ENCODE measurements at regions not wholly inside any gene's neighbourhood (a gene's known extent, or its start where the extent isn't known, plus 50 kb on each side); places are given as distances from the start of the nearest gene placed in this dataset.

DNA sequence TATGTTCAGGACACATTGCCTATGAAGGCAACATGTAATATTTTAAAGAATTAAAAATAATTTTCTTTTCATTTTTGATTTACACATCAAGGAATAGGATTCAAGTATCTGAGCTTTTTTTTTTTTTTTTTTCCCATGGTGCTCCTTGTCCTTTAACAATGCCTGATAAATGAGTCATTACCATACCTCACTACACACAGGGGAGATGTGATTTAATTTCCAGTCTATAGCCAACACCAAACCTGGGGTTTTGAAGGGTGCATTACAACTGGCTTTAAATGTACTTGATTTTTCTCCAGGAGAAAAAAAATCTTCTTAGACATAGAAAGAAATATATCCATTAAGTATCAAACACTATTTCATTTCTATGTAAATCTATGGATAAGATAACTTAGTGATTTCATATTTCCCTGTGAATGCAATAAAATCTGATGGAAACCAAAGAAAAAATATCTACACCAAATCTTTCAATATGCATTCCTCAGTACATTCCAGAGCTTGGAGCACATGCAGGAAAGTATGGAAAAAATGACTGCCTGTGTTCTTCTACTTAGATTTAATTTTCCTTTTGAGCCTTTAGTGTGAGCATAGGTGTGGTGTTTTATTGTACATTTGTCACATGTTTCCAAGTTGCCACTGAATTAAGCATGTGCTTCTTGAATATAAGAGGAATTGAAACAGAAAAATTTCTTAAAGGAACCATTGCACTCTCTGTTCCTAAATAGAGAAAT lies 204.8 kb upstream of the MEOX2 start:
- DNase-seq, result no peak

DNA sequence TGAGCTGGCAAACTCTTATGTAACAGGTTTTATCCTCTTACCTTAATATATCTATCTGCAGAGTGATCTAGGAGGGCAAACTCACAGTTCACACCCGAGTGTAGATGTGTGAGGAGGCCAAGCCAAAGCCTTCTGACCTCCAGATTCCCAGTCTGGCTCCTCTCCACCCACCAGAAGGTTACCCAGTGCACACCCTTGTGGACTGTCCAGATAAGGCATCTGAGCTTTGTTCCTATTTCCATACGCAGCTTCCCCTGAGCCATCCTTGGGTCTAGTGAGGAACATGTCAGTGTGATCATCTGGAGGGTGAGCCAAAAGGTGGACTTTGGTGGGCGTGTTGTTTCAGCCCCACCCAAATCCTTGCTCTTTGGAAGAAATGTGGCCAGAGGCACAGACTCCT lies 203.0 kb upstream of the MEOX2 start:
- no peak for DNase-seq

DNA sequence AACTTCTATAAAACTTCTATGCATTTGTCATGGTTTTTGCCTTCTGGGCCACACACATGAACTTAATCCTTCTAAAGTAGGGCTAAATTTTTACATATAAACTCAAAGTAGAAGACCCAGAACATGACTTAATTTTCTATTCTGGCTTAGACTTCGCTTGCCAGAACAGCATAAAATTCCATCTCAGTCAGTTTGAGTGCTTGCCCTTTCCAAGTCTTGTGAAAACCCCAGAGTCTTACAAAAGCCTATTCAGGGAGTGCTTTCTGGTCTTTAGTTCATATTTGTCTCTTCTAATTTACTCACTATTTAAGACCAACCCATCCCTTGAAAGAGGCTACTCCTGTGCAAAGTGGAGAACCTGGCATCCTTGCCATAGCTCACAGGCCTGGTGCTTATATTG lies 201.6 kb upstream of the MEOX2 start:
- no peak for DNase-seq

DNA sequence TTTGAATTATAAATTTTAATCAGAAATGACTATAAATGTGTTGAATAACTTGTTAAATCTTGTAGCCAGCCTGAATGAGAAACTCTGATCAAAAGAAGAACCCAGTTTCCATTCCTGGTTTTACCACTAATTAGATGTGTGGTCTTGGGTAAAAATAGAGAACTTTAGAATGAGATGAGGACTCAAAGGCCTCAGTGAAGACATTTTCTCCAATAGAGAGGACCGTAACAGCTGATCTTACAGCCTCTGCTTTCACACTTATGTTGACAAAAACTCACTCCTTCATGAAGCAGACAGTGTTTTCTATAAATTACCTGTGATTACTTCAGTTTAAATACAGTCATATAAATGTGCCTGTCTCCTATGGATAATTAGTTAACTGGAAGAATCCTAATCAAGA lies 200.1 kb upstream of the MEOX2 start:
- no peak for DNase-seq

DNA sequence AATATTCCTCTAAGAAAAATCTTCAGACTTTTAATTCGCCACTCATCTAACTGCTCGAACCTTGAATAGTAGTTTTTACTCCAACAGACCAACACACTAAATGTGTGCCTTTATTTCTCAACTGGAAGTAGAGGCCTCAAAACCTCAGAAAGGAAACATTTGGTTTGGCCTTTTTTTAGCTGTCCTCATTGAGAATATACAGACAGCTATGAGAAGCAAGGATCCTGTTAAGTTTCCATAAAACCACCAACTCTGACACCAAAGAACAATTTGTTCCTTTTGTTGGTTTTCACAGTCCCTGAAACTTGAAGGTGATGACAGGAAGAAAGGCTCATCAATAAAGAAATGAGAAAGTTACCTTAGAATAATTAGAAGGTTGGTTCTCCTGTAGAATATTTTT lies 199.2 kb upstream of the MEOX2 start:
- no peak for DNase-seq

DNA sequence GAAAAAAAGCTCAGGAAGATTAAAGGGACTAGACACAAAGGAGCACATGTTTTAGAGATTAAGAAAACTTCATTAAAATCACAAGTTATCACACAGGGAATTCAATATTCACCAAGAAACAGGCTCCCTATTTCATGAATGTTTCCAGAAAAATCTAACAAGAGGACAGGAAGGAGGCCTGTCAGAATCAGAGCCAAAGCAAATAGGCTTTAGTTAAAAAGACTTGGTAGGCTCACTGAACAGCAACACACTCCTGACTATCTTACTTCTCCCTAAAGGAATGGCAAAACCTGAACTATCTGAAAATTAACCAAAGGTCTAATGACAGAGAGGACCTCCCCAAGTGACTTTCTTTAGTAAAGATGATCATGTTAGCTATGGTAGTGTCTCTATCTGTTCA lies 188.3 kb upstream of the MEOX2 start:
- DNase-seq, result no peak

DNA sequence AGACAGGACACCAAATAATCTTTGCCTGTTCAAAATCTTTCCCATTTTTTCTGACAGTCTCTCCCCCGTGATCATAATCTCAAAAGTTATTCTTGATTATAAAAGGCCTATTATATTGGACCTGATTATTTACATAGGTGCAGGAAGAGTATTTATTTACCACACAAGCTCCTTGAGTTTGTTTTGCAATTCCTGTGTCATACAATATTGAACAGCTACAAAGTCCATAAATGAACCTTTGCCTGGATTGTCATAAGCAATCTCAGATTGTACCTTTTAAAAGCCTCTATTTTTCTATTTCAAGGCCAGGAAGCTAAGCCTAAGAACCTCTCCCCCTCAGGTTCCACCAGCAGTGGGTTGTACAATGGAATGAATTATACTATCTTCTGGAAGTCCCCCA lies 183.9 kb upstream of the MEOX2 start:
- no peak for DNase-seq

DNA sequence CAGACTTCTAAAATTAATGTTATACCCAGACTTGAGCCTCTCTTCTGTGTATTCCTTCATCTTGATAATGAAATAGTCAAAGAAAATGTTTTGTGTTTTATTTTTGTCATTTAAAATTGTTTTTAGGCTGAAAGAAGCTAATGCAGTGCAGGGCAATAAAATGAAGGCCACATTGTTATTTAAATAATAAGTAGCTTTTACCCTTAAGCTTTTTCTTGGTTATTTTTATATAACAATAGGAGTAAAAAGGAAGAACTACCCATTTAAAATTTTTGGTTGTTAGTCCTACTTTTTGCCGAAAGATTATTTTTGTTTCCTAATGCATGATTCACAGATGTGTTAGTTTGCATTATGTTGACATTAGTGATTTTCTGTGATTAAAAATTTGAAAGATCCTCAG lies 181.0 kb upstream of the MEOX2 start:
- DNase-seq, result no peak

DNA sequence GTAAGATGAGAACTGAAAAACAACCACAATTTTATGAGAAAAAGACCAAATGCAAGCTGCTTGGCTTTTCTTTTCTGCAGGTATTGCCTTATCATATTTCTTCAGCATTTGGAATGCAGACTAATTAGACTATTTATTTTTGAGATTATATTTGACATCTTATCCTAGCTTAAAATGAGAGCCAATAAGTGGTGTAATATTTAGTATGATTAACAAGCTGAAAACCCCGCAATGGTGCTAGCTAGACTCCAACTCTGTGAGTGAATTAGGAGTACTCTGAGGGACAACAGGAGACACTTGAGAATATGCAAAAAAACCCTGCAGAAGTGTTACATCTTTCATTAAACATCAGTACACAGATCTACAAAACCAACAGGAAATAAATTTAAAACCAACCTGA lies 180.3 kb upstream of the MEOX2 start:
- no peak for DNase-seq

DNA sequence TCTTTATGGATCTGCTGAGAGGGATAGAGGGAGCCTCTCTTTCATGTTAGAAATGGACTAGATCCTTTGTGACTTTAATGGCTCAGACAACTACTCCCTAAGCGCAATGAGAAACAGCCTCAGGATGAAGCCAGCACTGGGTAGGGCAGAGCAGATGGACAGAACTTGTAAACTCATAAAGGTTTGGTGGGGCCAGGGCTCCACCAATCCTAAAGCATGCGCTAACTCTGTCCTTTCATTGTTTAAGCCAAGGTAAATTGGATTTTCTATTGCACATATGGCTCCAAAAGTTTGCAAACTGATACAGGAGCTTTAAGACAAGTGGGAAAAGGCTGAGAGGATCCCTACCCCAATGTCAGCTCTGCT lies 178.1 kb upstream of the MEOX2 start:
- DNase-seq, result no peak

DNA sequence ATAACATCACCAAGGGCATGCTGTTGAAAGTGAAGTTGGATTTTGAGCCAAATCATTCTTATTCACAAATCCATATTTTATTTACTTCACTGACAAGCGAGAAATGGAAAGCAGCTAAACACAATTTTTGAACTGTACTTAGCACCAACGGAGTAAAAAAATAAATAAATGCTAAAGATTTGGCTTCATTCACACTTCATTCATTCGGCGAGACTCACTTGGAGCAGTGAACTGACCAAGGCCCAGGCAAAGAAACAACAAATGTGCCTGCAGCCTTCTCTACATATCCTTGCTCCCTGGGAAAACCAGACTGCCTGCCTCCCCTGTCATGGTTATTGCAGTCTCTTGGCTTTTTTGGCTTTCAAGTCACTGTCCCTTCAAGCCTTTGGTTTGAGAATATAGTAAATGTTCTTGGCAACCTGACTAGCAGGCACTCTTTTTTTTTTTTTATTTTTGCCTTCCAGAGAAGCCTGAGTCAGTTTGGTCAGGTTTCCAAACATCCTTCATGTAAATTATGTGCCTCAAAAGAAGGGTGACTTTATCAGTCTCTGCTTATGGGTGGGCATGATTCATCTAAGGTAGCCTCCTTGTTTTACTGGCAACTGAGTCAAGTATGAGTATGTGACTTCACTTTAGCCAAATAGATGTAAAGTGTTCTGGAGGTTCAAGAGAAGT lies 177.6 kb upstream of the MEOX2 start:
- no peak for DNase-seq

DNA sequence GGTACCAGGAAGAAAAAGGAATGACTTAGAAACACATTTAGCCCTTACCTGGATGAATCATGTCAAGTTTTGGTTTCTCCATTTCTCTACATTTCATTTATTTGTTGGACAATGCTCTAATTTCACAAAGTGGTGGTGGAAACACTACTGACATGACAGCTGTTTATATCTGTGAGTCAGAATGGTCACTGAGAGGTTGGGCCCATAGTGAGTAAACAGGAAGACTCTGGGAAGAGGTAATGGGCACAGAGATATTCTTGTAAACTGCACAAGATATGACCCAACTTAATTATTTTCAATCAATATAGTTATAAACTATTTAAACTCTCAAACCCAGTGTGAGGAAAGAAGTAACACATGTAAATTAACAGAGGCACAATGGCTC lies 176.3 kb upstream of the MEOX2 start:
- no peak for DNase-seq

DNA sequence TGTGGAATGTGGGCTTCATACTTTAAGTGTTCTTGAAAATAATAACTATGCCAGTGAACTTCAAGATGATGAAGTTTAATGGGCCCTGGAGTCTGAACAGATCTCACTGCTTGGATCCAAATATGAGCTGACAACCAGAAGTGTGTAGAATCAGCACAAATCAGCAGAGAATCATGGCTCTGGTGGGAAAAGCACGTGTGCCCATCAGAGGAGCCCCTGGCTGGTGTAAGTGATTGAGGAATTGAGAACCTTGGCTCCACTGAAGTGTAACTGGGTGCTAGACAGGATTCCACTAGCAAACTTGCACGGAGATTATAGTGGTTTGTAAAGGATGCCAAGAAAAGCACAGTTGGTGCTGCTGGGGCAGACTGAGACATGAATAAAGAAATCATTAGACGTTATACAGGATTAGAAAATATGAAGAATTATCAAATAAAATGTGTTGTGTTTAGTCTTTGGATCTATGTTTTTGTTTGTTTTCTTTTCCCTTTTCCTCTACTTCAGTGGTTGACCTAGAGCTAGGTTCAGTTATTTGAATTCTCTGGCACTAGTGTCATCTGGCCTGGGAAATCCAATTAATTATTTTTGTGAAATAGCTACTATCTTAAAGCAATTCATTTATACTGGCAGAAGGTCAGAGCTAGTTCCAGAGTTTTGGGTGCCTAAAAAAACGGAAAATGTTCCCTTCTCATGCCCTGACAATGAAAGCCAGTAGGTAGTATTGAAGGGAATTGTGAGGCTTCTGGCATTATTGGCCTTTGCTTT lies 175.7 kb upstream of the MEOX2 start:
- no peak for DNase-seq

DNA sequence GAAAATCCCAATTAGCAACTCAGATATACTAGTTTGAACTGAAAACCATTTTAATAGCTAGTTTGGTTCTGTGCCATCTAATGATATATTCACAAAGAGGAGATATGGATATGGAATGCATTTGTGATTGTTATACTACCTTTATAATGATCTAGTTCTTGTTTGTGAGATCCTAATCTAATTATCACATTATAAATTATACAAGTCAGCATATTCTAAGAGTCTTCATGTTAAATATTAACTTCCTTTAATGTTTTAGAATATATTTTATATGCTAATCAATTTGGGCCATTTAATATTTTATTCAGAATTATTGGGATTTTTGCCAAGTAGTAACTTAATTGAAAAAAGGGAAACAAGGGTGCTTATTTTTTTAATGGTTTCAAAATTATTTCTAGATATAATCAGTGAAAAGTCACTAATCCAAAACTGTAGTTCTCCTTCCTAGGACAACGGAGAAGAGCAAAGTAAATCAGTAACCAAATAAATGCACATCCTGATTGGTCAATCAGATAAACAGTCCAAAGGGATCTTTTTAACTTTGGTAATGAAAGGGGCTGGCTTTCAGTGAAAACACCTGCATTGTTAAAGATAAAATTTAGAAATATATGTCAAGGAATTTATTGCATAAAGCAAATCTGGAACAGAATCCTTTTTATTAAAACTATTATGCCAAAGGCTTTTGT lies 173.9 kb upstream of the MEOX2 start:
- no peak for DNase-seq

DNA sequence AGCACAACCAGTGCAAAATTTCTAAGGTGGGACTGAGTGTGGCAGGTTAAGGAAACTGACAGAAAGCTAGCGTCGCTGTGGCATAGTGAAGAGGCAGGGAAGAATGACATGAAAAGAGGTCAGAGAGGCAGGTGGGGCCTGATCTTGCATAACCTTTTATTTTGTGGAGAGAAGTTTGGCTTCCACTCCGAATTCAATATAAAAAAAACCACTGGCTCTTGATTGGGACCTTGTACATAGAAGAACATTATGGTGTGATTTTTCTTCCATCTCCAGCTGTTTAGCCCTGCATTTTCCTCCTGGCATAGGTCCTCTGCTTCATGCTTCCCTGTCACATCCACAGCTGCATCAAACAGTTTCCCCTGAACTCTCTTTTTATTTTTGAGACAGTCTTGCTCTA lies 170.5 kb upstream of the MEOX2 start:
- DNase-seq, result no peak

DNA sequence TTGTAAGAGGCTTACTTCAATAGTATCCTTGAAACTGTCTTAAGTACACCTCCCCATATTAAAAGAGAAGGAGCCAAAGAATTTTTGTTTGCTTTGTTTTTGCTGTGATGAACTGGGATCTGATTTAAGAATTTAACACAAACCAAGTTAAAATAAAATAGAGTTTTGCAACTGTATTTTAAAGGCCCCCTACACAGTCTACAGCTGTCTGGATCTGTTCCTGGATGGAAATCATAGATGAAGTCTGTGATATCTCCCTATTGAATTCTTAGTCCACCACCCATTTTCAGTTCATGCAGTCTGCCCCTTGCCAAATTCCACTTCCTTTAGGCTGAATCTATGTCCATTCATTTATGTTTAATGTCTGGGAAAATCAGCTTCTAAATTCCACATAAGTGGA lies 169.8 kb upstream of the MEOX2 start:
- DNase-seq, result no peak

DNA sequence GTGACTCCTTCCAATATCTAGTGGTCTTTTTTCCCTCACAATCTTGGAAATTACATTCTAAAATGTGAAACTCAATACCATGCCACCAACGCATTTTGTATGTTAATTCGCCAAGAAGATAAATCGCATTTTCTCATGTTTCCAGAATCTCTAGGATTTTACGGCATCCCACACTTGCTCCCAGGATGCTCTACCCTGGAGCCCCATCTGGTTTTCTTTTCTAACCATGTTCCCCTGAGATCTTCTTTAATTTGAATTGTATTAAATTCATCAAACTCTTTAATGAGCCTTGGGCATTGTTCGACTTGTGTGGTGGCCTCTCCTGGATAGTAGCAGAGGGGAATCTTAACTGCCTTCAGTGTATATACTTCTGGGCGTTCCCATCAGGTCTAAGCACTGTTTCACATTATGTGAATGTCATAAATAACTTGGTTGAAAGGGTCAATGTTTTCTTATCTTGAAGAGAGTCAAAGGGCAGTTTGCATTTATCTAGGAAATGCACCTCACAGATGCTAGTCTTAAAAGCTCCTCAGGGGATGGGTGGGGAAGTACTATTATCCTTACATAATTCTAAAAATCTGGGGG lies 169.1 kb upstream of the MEOX2 start:
- no peak for DNase-seq

DNA sequence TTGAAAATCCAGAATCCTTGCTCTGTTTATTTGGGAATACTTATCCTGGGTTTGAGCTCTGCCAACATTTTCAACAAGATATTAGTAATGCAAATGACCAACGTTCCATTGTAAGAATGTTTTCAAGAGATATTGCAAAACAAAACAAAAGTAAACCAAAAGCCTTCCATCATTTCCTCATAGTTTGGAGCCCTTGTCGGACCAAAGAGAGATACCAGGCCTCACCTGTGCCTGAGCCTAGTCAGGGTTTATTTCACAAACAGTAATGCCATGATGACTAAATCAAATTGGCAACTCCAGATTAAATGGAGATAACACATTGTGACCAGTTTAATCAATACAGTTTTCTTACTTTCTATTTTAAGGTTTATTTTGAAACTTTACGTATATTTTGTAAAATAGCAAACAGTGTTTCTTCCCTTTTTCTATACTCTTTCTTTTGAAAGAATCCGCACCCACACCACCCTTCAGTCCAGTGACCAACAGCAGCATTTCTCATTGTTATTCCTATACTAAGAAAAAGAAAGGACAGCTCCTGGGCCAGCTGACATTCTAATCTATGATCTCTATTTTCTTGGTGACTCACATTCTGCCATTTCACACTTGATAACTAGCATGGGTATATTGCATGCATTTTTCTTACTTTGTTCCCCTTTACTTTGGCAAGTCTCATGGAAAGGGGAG lies 168.5 kb upstream of the MEOX2 start:
- DNase-seq, result no peak

DNA sequence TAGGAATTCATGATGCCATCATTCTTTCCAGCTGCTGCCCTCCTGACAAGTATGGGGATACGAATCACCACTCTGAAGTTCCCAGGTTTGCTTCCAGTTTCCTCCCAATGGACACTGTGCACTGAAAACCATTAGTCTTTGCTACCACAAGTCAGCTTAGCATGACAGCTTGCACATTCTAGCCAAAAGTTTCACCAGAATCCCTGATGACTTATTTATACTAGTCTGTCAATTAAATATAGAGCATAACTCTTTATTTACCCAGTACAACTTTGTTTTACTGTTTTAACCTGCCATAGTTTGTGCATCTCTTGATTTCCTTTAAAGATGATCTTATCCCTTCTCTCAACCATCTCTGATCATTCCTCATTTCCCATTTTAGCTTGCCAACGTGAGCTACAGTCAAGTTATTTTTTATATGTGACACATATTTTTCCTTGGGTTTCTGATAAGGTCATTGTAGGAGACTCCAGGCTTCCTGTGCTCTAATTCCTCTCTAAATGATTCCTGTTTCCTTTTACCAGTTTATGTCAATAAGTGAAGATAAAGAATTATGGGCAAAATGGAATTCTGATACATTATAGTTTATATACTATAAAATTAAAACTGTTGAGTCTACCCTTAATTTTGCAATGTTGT lies 167.5 kb upstream of the MEOX2 start:
- DNase-seq, result no peak

DNA sequence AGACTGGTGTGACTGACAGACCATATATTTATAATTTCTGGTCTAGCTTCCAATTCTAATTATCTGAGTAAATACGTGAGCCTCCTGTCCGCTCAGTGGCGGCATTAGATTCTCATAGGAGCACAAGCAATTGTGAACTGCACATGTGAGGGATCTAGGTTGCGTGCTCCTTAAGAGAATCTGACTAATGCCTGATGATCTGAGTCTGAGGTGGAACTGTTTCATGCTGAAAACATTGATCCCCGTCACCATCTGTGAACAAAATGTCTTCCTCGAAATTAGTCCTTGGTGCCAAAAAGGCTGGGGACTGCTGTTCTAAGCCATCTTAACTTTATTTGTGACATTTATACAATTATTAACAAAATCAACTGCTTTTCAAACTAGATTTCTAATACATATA lies 164.7 kb upstream of the MEOX2 start:
- no peak for DNase-seq

DNA sequence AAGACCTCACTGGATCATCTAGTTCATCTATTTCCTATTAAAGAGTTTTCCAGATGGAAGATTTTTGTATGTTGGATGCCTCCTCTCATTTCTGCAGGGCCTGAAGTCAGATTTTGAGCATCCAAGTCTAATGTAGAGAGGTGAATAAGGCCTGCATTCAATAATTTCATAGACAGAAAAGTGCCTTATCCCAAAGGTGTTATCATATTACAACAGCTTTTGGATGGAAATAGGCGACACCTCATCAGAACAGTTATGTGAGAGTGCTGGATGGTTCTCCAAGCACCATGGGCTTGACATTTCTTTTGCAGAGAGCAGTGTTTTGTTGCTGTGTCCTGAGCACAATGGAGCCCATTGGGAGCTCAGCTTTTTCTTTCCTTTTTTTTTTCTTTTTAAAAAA lies 162.4 kb upstream of the MEOX2 start:
- no peak for DNase-seq

DNA sequence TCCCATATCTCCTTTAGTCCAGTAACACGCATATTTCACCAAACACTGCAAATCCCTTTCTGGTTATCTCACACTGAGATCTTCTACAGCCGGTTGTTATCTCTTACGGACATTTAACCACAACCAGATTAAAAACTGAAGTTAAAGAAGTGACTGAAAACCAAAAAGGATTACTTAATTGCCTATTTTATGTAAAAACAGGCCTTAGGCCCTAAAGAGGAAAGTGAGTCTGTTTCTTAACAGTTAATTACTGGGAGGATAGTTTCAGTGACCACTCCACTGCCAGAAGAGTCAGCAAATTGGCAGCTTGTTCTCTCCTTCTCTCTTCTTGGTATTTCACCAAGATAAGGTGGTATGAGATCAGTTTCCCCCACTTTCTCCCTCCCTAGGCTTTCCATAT lies 161.9 kb upstream of the MEOX2 start:
- no peak for DNase-seq
